NCI-H146 treated with DMSO at 0.1 percent for 48 hours (cell line): ENCODE measurements at regions not wholly inside any gene's neighbourhood (a gene's known extent, or its start where the extent isn't known, plus 50 kb on each side); places are given as distances from the start of the nearest gene placed in this dataset.
"Not testable (repeated sequence)": the region's sequence is repeated elsewhere in the genome, so short reads cannot be mapped to it uniquely, and the experiment has no call there.

Experiments
- DNase-seq: peaks from one replicate; lab custom pipeline; 2025; ENCODE audit not compliant: unreplicated experiment; lab: John Stamatoyannopoulos, UW

GRCh38 chr5:28648108-28648507, 1609.7 kb upstream of the CDH9 start:
- DNase-seq = no peak

GRCh38 chr5:28632607-28633006, 1594.2 kb upstream of the CDH9 start:
- DNase-seq = no peak

- DNase-seq = no peak
Measured at GRCh38 chr5:28603869-28604268, 1565.5 kb upstream of the CDH9 start.

- no peak for DNase-seq
Measured at GRCh38 chr5:28602429-28602828, 1564.0 kb upstream of the CDH9 start.

GRCh38 chr5:28596707-28597106, 1558.3 kb upstream of the CDH9 start:
- DNase-seq = not testable (repeated sequence)

- DNase-seq = no peak
Measured at GRCh38 chr5:28580616-28581015, 1542.2 kb upstream of the CDH9 start.

GRCh38 chr5:28576022-28576421, 1537.6 kb upstream of the CDH9 start:
- DNase-seq = no peak

- no peak for DNase-seq
Measured at GRCh38 chr5:28575368-28575767, 1537.0 kb upstream of the CDH9 start.

- DNase-seq = no peak
Measured at GRCh38 chr5:28574606-28575005, 1536.2 kb upstream of the CDH9 start.

- DNase-seq = no peak
Measured at GRCh38 chr5:28567048-28567447, 1528.7 kb upstream of the CDH9 start.

GRCh38 chr5:28561522-28561921, 1523.1 kb upstream of the CDH9 start:
- no peak for DNase-seq

GRCh38 chr5:28558196-28558595, 1519.8 kb upstream of the CDH9 start:
- DNase-seq = no peak

GRCh38 chr5:28557114-28557513, 1518.7 kb upstream of the CDH9 start:
- DNase-seq = no peak

GRCh38 chr5:28549588-28549987, 1511.2 kb upstream of the CDH9 start:
- DNase-seq = no peak

- no peak for DNase-seq
Measured at GRCh38 chr5:28548856-28549255, 1510.5 kb upstream of the CDH9 start.

GRCh38 chr5:28544501-28544900, 1506.1 kb upstream of the CDH9 start:
- no peak for DNase-seq

GRCh38 chr5:28543473-28544098, 1505.2 kb upstream of the CDH9 start:
- no peak for DNase-seq

- DNase-seq = no peak
Measured at GRCh38 chr5:28542987-28543386, 1504.6 kb upstream of the CDH9 start.

GRCh38 chr5:28523888-28524635, 1485.7 kb upstream of the CDH9 start:
- DNase-seq = no peak

GRCh38 chr5:28523416-28523815, 1485.0 kb upstream of the CDH9 start:
- no peak for DNase-seq

- DNase-seq = no peak
Measured at GRCh38 chr5:28517691-28518090, 1479.3 kb upstream of the CDH9 start.

- DNase-seq = no peak
Measured at GRCh38 chr5:28516722-28517121, 1478.3 kb upstream of the CDH9 start.

GRCh38 chr5:28512648-28513047, 1474.3 kb upstream of the CDH9 start:
- no peak for DNase-seq
